Activated CD8-positive, alpha-beta memory T cell treated with anti-CD3 and anti-CD28 coated beads for 1 hour (primary cell): ENCODE measurements at regions not wholly inside any gene's neighbourhood (a gene's known extent, or its start where the extent isn't known, plus 50 kb on each side); places are given as distances from the start of the nearest gene placed in this dataset.
"Not testable (repeated sequence)": the region's sequence is repeated elsewhere in the genome, so short reads cannot be mapped to it uniquely, and the experiment has no call there.

ENCODE experiments used
- DNase-seq, 2 donors: peaks; one replicate each; pipeline ENCODE4 v3.0.0-alpha.2; 2020; ENCODE audit warnings: low read depth in 1 of 2; ENCODE audit errors: extremely low read depth in 1 of 2

DNA sequence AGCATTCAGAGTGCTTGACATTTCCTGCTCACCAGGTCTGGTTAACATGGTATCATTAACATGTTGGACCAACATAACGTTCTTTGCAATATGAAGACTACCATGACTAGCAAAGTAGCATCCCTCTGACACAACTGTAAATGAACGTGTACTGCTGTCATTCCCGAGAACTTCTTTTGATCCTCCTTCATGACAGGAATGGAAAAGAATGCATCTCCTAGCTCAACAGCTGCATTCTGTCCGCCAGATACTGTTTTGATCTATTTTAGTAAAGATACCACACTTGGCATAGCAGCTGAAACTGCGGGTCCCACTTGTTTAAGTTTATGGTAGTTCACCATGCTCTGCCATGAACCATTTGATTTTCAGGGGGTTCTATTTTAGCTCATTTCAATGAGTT lies 144.2 kb upstream of the PARD3B start:
- no peak for DNase-seq

DNA sequence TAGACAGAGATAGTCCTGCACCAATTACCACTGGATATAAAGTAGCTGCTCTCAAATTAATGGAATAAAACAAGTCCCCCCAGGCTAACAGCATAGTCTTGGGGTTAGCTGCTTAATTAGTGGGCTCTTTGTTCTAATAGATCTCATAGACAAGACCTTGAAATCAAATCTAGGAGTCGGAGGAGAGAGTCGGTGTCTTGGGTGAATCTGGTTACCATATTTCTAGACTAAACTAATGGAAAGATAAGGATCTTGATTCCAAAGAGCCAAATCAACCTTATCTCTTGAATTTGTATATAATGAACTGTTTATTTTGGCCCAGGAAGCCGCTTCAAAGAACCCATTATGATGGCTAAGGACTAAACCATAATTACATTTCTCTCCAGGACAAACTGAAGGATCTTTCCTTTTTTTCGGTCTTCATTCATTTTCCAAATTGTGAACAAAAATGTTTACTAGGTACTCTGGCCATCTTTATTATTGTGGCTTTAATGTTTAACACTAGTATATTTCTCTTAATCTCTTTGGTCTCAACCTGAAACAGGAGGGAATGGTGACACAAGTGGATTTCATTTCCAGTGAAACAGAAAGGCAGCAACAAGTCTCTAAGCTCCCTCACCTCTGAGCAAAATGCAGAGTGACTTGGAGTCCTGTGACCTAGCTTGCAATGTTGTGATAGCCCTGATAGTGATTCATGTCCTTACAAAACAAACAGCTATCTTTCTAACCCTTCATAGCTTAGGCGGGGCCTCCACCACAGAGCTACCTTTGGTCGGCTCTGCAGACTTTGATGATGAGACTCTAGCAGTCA lies 137.9 kb upstream of the PARD3B start:
- no peak for DNase-seq

DNA sequence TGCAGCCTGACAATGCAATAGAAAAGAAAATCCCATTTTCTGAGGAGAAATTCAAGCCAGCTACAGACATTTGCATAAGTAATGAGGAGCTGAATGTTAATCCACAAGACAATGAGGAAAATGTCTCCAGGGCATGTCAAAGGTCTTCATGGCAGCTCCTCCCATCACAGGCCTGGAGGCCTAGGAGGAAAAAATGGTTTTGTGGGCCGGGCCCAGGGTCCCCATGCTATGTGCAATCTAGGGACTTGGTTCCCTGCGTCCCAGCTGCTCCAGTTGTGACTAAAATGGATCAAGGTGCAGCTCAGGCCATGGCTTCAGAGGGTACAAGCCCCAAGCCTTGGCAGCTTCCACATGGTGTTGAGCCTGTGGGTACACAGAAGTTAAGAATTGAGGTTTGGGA lies 132.5 kb upstream of the PARD3B start:
- DNase-seq = not testable (repeated sequence)

DNA sequence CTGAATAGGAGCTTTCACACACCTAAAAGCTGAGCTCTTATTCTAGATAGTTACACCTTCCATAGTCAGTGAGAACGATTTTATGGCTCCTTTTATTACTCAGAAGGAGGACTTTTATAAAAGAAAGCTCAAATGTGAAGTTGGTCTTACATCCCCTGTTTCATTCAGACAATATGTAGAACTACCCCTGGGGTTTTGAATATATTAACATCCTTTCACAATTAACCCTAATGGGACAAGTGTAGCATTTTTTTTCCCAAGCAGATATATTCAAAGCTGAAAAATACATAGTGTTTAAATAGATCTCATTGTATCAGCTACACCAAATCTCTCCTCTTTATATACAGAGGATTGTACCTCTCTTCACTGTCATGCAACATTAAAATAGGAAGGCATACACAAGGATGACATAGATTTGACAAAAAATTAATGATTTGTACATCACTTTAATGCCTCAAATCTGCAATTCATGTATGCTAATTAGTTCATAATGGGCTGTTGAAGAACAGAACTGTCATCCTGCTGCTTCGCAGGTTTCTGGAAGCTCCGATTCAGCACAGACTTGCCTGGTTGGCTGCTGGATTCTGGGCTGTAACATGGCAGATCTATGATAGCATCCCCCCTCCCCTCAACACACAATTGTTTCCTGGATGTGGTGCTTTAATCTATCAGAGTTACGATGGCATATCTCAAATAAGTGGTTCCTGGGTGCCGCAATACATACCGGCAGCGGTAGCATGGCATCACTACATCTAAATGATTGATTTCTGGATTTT lies 129.7 kb upstream of the PARD3B start:
- no peak for DNase-seq

DNA sequence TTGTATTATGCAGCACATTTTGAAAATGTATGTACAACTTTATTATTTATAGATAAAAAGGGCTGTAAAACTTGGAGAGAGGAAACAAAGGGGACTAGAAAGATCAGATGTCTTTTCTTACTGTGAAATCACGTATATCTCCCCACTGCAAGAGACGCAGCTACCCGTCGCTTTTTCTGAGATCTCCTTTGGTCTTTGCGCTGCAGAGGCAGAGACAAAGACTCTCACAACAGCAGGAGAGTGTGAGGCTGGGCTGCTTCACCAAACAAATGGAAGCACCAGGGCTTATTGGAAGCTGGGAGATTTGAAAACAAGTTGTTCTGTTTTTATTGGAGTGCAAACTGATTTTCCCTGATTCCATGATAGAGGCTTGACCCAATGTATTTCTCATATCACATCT lies 129.0 kb upstream of the PARD3B start:
- no peak for DNase-seq

DNA sequence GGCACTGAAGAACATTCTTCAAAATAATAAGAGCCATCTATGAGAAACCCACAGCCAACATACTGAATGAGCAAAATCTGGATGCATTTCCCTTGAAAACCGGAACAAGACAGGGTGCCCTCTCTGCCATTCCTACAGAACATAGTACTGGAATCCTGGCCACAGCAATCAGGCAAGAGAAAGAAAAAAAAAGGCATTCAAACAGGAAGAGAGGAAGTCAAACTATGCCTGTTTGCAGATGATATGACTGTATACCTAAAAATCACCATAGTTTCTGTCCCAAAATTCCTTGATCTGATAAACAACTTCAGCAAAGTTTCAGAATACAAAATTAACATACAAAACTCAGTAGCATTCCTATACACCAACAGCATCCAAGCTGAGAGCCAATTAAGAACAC lies 119.5 kb upstream of the PARD3B start:
- DNase-seq = no peak

DNA sequence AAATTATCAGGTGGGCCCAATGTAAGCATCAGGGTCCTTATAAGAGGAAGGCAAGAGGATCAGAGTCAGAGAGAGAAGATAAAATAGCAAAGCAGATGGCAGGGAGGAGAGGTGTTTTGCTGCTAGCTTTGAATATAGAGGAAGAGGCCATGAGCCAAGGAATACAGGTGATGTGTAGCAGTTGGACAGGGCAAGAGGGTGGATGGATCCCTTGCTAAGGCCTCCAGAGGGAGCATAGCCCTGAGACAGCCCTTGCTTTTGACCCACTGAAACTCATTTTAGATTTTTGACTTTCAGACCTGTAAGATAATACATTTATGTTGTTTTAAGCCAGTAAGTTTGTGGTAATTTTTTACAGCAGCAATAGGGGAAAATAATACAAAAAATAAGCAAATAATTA lies 116.6 kb upstream of the PARD3B start:
- DNase-seq = no peak

DNA sequence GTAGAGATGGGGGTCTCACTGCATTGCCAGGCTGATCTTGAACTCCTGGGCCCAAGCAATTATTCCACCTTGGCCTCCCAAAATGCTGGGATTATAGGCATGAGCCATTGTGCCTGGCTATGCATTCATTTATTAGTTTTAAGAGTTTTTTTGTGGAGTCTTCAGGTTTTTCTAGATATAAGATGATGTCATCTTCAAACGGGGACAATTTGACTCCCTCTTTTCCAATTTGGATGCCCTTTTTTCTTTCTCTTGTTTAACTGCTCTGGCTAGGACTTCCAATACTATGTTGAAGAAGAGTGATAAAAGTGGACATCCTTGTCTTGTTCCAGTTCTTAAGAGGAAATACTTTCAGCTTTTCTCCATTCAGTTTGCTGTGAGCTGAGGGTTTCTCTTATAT lies 113.7 kb upstream of the PARD3B start:
- DNase-seq = no peak

DNA sequence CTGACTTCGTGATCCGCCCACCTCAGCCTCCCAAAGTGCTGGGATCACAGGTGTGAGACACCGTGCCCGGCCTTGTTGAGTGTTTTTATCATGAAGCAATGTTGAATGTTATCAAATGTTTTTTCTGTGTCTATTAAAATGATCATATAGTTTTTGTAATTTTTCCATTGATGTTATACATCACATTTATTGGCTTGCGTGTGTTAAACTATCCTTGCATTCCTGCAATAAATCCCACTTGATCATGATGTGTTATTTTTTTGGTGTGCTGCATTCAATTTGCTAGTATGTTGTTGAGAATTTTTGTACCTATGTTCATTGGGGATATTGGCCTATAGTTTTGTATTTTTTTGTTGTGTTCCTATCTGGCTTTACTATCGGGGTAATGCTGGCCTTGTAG lies 113.1 kb upstream of the PARD3B start:
- DNase-seq = no peak

DNA sequence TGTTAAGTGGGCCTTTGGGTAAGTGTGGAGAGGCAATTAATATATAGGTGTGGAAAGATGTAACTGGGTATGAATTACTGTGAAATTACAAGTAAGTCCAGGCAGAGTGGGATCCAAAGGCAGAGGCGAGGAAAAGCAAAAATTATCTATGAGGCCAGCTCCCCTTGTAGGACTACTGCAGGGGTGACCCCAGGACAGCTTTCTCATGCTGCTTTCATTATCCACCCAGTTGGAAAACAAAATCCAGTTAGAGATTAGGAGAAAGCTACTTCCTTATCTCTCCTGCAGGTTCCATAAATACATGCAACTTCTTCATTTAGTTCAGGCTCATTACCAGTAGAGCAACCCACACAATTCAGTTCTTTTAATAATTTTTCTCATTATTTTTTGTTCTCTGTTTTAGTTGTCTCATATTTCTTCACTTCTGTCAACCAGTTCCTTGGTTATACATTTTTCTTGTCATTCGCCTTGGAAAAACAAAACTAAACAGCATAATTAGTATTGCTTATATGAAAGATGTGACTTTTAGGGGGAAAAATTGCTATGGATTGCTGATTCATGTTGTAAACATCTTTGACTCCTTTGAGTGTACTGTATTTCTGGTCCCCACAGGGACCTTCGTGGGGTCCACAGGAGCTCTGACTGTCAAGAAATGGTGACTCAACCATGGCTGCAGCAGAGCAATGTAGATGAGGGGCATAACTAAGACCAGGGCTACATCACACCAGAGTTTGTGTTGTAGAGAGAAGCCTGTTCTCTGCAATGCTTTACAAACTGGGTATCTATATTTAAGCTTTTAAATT lies 110.4 kb upstream of the PARD3B start:
- DNase-seq = no peak

DNA sequence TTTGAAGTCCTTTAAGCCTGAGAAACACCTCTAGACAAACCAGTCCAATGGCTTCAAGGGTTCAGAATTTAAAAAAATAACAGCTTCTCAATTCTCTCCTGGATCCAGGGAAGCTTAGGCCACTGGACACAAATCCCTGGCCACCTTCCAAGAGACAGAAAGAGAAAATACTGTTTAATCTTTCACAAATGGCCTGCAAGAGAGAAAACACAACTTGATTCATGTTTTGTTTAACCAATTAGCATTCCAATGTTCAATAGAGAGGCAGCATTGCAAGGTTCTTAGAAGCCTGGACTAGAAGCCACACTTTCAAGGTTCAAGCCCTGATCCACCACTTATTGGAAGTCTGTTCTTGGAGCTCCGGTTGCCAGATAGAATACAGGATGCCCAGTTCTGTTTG lies 109.0 kb upstream of the PARD3B start:
- DNase-seq = no peak

DNA sequence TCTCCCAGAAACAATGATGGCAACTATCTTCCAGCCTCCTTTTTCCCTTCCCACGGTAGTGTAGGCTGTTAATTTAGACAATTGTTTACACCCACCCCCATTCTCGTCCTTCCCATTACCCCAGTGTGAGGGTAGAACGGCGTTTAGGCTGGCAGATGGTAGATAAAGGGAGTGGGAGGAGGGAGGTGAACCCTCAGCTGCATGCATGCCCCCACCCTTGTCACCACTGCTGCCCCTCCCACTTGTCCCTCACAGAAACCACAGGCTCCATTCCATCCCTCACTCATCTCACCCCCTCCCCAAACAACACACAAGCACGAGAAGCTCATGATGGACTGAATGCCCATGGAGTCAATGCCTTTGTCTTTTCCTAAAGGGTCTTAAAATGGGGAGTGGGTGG lies 107.9 kb upstream of the PARD3B start:
- DNase-seq = no peak

DNA sequence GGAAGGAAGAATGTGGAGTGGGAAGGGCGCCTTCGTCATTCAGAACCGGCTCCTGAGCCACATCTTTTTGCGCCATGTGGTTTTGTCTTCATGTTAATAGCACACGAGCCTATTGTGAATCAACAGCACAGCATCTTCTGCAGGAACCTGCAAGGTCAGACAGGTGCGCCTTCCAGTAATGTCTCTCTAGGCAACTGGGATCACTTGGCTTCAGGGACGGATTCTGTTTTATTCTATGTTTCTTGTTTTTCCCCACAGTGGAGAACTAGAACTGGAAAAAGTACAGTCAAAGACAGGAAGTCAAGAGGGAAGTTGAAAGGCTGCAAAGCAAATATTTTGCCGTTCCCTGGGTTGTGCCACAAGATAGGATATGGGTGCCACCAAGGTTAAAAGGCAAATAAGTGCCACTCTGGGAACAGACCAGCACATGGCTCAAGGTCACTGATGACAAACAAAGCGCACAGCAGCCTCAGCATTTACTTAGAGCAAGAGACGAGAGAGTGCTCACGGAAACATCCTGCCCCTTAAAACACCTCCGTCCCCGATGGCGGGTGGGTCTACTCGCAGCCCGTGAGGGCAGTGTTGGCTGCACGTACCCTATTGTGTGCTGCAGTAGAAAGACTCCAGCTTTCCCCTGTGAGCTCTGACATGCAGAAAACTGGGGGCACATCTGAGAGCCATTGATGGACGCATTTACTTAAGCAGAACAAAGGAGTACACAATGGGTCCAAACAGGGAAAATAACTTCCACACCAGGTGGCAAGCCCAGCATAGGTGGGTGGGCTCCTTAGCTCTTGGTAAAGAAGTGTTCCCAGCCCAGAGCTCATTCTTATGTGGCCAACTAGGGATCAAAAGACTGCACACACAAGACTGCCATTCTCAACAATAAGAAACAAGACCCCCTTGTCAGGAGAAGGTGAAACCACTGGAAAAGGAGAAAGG lies 107.2 kb upstream of the PARD3B start:
- DNase-seq = no peak

DNA sequence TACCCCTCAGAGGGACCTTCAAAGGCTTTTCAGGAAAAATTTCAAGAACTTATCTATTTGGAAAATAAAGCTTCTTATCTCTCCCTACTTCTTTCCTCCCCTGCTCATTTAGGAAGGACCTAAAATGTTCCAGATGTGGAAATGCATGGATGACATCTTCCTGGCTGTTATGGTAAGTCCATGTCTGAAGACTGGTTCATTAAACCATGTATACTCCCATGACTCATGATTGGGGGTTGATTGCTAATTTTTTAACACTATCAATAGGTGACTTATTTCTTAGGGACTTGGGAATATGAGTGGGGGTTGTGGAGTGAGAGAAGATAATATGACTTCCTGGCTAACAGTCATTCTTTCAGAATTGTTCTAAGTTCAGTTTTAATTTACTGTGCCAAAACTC lies 104.0 kb upstream of the PARD3B start:
- no peak for DNase-seq

DNA sequence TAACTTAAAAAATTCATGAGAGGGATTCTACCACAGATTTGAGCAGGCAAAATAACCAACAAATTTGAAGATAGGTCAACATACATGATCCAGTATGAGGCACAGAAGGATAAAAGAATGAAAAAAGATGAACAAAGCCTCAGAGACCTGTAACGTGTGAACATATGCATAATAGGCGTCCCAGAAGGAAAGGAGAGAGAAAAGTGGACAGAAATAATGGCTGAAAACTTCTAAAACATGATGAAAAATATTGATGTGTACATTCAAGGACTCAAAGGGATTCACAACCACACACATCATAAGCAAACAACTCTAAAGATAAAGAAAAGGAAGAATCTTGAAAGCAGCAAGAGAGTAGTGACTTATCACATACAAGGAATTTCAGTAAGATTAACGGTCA lies 100.1 kb upstream of the PARD3B start:
- DNase-seq = no peak

DNA sequence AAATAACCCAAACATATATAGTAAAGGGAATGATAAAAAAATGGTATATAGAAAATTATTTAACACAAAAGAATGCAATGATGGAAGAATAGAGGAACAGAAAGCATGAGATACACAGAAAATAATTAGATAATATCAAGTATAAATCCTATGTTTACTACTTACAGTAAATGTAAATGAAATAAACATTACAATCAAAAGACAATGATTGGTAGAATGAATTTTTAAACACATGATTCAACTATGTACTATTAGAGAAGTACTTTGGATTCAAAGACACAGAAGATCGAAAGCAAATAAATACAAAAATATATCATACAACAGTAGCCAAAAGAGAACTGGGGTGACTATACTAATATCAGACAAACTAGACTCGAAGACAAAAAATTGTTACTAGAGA lies 97.6 kb upstream of the PARD3B start:
- DNase-seq = no peak

DNA sequence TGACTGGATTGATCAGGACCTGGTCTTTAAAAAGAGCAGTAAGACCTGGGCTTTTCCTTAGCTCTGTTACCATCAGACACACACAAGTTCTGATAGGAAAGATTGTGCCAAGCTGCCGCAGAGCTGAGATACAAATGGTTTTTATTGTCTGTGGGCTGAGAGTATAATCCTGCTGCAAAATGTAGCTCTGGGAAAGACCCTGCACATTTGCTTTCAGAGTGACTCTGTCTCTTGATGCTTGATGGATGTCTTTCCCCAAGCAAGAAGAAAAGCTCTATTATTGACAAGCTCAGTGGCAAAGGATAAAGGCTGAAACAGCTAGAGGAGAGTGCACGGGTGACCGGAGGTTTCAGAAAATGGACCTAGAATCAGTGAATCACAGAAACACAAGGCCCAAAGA lies 95.3 kb upstream of the PARD3B start:
- no peak for DNase-seq

DNA sequence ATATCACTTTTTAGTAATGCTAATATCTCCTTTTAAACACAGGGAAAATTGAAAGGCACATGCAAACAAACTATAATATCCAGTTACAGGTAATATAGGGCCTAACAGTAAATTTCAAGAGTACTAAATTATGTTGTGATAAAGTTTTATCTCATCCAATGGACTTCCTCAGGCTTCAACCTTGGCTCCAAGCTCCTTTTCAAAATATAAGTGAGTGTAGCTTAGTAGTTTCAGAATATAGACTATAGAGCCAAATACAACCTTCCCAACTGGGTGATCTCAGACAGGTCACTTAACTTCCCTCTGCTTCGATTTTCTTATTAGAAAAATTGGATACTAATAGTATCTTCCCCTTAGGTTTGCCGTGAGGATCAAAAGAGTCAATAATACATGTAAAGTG lies 93.5 kb upstream of the PARD3B start:
- DNase-seq = no peak

DNA sequence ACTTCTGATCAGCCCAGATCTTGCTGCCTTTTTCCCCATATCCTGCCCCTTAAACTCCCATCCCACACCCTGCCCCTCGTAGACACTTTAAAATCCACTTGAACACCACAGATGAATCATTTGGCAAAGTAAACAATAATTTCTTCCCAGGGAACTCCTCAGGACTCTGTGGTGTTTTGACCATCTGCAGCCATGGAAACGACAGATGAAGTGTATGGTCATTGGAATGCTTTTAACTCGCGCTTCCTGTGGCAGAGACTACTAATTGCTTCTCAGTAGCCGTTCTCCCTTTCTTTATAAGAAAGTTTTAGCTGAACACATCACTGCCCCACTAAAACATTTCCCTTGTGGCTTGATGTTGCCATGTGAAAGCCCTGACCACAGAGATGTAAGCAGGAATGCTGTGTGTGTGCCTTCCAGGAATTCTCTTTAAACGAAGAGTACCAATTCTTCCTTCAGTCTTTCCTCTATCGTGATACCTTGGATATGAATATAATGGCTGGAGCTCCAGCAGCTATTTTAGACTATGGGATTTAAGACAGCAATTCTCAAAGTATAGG lies 92.7 kb upstream of the PARD3B start:
- no peak for DNase-seq

DNA sequence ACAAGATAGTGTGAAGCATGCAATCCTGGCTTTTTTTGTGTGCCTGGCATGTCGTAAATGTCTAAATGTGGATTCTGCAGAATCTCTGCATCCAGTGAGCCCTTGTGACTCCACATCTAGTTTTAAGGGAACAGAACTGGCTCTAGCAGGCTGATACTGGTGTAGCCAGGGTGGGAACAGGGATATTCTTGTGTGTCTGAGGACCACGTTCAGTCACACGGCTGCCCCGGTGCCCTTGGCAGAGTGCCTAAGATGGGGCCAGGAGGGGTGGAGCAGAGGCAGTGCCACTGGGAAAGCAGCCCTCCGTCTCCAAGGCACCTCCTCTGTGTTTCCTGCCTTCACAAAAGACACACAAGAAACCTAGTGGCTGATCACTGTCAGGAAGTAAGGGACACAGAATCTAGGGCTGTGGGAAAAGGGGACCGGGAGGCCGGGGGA lies 91.5 kb upstream of the PARD3B start:
- no peak for DNase-seq
